A673 (cell line): ENCODE measurements at regions not wholly inside any gene's neighbourhood (a gene's known extent, or its start where the extent isn't known, plus 50 kb on each side); places are given as distances from the start of the nearest gene placed in this dataset.

Experiments used
- EZH2 ChIP-seq: fragments of 200-600 bp; sonication (generic); IDR thresholded peaks from 2 replicates; pipeline ENCODE4 v1.6.1; 2017; ENCODE audit warnings: borderline replicate concordance, low read depth, mild to moderate bottlenecking, mixed read lengths, antibody characterized with exemption, low read length; ENCODE audit not compliant: poor library complexity, severe bottlenecking
- TF ChIP-seq, protein P1 (sequence below): fragments of 300-800, 200-600 bp; sonication (generic); conservative IDR thresholded peaks from 2 replicates; pipeline ENCODE4 v1.5.1; 2017; ENCODE audit warnings: low read depth, mild to moderate bottlenecking, antibody characterized with exemption, low read length, moderate library complexity, mixed read lengths

- TF ChIP-seq, protein P1, sequence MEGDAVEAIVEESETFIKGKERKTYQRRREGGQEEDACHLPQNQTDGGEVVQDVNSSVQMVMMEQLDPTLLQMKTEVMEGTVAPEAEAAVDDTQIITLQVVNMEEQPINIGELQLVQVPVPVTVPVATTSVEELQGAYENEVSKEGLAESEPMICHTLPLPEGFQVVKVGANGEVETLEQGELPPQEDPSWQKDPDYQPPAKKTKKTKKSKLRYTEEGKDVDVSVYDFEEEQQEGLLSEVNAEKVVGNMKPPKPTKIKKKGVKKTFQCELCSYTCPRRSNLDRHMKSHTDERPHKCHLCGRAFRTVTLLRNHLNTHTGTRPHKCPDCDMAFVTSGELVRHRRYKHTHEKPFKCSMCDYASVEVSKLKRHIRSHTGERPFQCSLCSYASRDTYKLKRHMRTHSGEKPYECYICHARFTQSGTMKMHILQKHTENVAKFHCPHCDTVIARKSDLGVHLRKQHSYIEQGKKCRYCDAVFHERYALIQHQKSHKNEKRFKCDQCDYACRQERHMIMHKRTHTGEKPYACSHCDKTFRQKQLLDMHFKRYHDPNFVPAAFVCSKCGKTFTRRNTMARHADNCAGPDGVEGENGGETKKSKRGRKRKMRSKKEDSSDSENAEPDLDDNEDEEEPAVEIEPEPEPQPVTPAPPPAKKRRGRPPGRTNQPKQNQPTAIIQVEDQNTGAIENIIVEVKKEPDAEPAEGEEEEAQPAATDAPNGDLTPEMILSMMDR = no peak
- TF ChIP-seq EZH2 = no peak
Measured at GRCh38 chr10:109746861-109747260, 176.4 kb downstream of the XPNPEP1 start.
